Loucy (cell line): ENCODE measurements at regions not wholly inside any gene's neighbourhood (a gene's known extent, or its start where the extent isn't known, plus 50 kb on each side); places are given as distances from the start of the nearest gene placed in this dataset.

Source experiments
- H2AFZ ChIP-seq: fragments of 200-600 bp; sonication (generic); 2 replicates; pipeline ENCODE4 v1.6.0; 2016; ENCODE audit warnings: antibody characterized with exemption, mild to moderate bottlenecking, low read length, moderate library complexity
- H3F3A ChIP-seq: fragments of 200-600 bp; 2 replicates; pipeline ENCODE4 v1.6.0; 2016; ENCODE audit warnings: antibody characterized with exemption, low read depth, mild to moderate bottlenecking
- H3K27me3 ChIP-seq: fragments of 200-600 bp; sonication (generic); 2 replicates; pipeline ENCODE4 v1.6.1; 2014; ENCODE audit warnings: low read length, mild to moderate bottlenecking; ENCODE audit not compliant: insufficient read depth, poor library complexity, severe bottlenecking
- H3K36me3 ChIP-seq: fragments of 200-600 bp; sonication (generic); 2 replicates; pipeline ENCODE4 v1.6.1; 2016; ENCODE audit warnings: low read length; ENCODE audit not compliant: insufficient read depth
- H3K4me1 ChIP-seq: fragments of 200-600 bp; sonication (generic); 2 replicates; pipeline ENCODE4 v1.5.1; 2014; ENCODE audit warnings: low read length, mild to moderate bottlenecking; ENCODE audit not compliant: insufficient read depth, poor library complexity, severe bottlenecking
- H3K4me2 ChIP-seq: fragments of 200-600 bp; sonication (generic); 2 replicates; pipeline ENCODE4 v1.6.0; 2014; ENCODE audit warnings: antibody characterized with exemption, low read length, low read depth, mild to moderate bottlenecking; ENCODE audit not compliant: poor library complexity, severe bottlenecking
- H3K4me3 ChIP-seq: fragments of 200-600 bp; sonication (generic); 2 replicates; pipeline ENCODE4 v1.5.1; 2014; ENCODE audit warnings: low read length, mild to moderate bottlenecking, mixed read lengths; ENCODE audit not compliant: poor library complexity, severe bottlenecking
- H3K79me2 ChIP-seq: fragments of 200-600 bp; sonication (generic); 2 replicates; pipeline ENCODE4 v1.6.1; 2014; ENCODE audit warnings: low read length; ENCODE audit not compliant: insufficient read depth
- H3K9ac ChIP-seq: fragments of 200-600 bp; sonication (generic); 2 replicates; pipeline ENCODE4 v1.6.0; 2014; ENCODE audit warnings: mild to moderate bottlenecking, low read depth, low read length, moderate library complexity; ENCODE audit not compliant: poor library complexity, severe bottlenecking
- H3K9me2 ChIP-seq: fragments of 200-600 bp; sonication (generic); replicated peaks from 2 replicates; pipeline ENCODE4 v1.6.1; 2016; ENCODE audit warnings: low read depth, low read length, mixed read lengths
- H3K9me3 ChIP-seq: fragments of 200-600 bp; sonication (generic); 2 replicates; pipeline ENCODE4 v1.6.1; 2014; ENCODE audit warnings: mild to moderate bottlenecking, antibody characterized with exemption, low read length, low read depth; ENCODE audit not compliant: insufficient read depth
- H4K20me1 ChIP-seq: fragments of 200-600 bp; sonication (generic); 2 replicates; pipeline ENCODE4 v1.6.0; 2014; ENCODE audit warnings: antibody characterized with exemption, low read length, mild to moderate bottlenecking; ENCODE audit not compliant: insufficient read depth, poor library complexity, severe bottlenecking
- CTCF ChIP-seq: fragments of 200-600 bp; sonication (generic); conservative IDR thresholded peaks from 2 replicates; pipeline ENCODE4 v1.5.1; 2014; ENCODE audit warnings: mild to moderate bottlenecking, antibody characterized with exemption, low read length
- EZH2phosphoT487 ChIP-seq: fragments of 200-600 bp; IDR thresholded peaks from 2 replicates; pipeline ENCODE4 v1.6.1; 2018; ENCODE audit warnings: antibody characterized with exemption, mild to moderate bottlenecking, moderate library complexity, borderline replicate concordance

- Histone ChIP-seq H3K27me3 (no peaks in the 10 kb centered on the region), H3K9me3 (no peaks in the 10 kb centered on the region; the same call in 1 of the 2 replicates), H3K4me1 (no peaks in the 10 kb centered on the region), H3K4me2 (no peak overlapping the region), H3K36me3 (no peaks in the 10 kb centered on the region), H3K9ac (no peak overlapping the region), H3F3A (no peaks in the 10 kb centered on the region), H3K79me2 (no peaks in the 10 kb centered on the region), H3K4me3 (no peak overlapping the region), H3K9me2 (no peaks in the 10 kb centered on the region), H2AFZ (no peak overlapping the region), H4K20me1 (no peaks in the 10 kb centered on the region)
- TF ChIP-seq EZH2phosphoT487 (no peak), CTCF (no peak)
Measured at GRCh38 chr12:129959889-129960288, 56.1 kb upstream of the TMEM132D start.

- Histone ChIP-seq H3K9me2 (no peaks in the 10 kb centered on the region), H3K9me3 (no peaks in the 10 kb centered on the region; the same call in 1 of the 2 replicates), H3K4me2 (no peak overlapping the region), H3K4me1 (no peaks in the 10 kb centered on the region), H3F3A (no peaks in the 10 kb centered on the region), H2AFZ (no peak overlapping the region), H4K20me1 (no peaks in the 10 kb centered on the region), H3K4me3 (no peak overlapping the region), H3K9ac (no peak overlapping the region), H3K79me2 (no peaks in the 10 kb centered on the region), H3K27me3 (no peaks in the 10 kb centered on the region), H3K36me3 (no peaks in the 10 kb centered on the region)
- no peak for TF ChIP-seq EZH2phosphoT487
- TF ChIP-seq CTCF = no peak
Measured at GRCh38 chr12:129961091-129961490, 57.3 kb upstream of the TMEM132D start.

- no peaks in the 10 kb centered on the region for H3K4me1 ChIP-seq
- H3K36me3 ChIP-seq = no peaks in the 10 kb centered on the region
- no peaks in the 10 kb centered on the region for H4K20me1 ChIP-seq
- TF ChIP-seq EZH2phosphoT487 (no peak), CTCF (no peak)
- no peaks in the 10 kb centered on the region for H3K79me2 ChIP-seq
- no peak overlapping the region for H3K9ac ChIP-seq
- no peaks in the 10 kb centered on the region; the same call in 1 of the 2 replicates for H3K9me3 ChIP-seq
- H3K27me3 ChIP-seq = no peaks in the 10 kb centered on the region
- no peaks in the 10 kb centered on the region for H3F3A ChIP-seq
- no peak overlapping the region for H3K4me2 ChIP-seq
- no peak overlapping the region for H3K4me3 ChIP-seq
- no peaks in the 10 kb centered on the region for H3K9me2 ChIP-seq
- no peak overlapping the region for H2AFZ ChIP-seq
Measured at GRCh38 chr12:129961856-129962255, 58.0 kb upstream of the TMEM132D start.
